GM21723 (cell line): ENCODE measurements at regions not wholly inside any gene's neighbourhood (a gene's known extent, or its start where the extent isn't known, plus 50 kb on each side); places are given as distances from the start of the nearest gene placed in this dataset.
"Not testable (repeated sequence)": the region's sequence is repeated elsewhere in the genome, so short reads cannot be mapped to it uniquely, and the experiment has no call there.

Experiments
- ATAC-seq: cut with Tn5 transposase; IDR thresholded peaks from one replicate; pipeline ENCODE4 v1.9.1; 2021; ENCODE audit warnings: mild to moderate bottlenecking, moderate library complexity; ENCODE audit not compliant: unreplicated experiment

GRCh38 chr13:74272826-74273225 is 138.6 kb upstream of the KLF12 start:
- ATAC-seq = no peak

DNA sequence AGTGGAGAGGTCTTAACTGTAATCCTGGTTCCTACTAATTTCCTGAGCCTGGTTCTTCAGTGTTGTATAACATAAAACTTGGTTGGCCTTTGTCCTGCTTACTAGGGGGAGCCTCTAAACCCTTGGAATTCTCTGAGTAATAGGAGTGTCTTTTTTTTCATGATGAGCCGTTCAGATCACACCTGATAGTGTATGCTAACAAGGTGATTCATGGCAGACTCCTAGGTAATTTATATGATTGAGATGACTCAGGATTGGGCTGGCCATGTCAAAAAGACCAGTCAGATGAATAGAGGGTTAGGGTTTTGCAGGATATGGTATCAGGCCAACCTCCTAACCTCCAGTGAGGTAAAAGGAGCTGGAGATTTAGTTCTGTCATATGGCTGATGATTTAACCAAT is 135.8 kb upstream of the KLF12 start:
- ATAC-seq = no peak

DNA sequence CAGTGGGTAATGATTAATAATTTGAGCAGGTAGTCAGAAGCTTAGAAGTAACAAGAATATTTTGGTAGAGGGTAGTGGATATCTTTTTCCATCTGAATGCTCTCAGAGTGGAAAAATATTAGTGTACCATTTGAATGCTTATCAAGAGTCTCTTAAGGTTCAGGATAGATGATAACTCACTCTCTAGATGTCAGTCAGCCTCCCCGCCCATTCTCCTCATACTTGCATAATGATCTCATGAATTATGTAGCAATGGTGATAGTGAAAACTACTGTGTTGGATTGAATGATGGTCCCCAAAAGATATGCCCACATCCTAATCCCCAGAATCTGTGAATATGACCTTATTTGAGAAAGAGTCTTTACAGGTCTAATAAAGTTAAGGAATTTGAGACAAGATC is 132.7 kb upstream of the KLF12 start:
- no peak for ATAC-seq

GRCh38 chr13:74266309-74266708 is 132.1 kb upstream of the KLF12 start:
- no peak for ATAC-seq

DNA sequence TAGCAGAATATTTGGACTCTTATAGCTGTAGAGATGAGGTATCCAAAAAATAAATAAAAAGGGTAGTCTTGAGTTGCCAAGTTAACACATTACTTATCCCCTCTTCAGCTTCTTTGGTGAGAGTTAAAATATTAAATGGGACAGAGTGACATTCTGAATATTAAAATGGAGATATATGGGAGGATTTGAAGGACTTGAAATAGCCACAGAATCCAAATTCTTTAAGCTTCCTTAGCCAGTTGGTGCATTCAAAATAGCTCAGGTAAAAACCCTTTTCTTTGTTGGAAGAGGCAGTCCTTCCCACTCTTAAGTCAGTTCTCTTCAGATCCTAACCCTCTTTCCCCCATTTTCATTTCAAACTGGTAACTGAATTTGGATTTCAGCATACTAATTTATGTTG is 130.1 kb upstream of the KLF12 start:
- ATAC-seq = no peak

DNA sequence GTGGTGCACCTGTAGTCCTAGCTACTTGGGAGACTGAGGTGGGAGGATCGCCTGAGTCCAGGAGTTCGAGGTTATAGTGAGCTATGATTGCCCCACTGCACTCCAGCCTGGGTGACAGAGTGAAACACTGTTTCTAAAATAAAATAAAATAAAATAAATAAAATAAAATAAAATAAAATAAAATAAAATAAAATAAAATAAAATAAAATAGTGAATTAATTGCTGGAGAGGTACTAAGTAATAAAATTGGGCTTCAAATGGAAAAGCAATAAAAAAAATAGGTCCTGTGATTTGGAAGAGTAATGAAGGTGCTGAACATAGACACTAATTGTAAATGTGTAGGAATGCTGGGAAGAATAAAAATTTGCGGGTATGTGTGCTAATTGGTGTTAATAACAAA is 126.2 kb upstream of the KLF12 start:
- ATAC-seq = not testable (repeated sequence)

DNA sequence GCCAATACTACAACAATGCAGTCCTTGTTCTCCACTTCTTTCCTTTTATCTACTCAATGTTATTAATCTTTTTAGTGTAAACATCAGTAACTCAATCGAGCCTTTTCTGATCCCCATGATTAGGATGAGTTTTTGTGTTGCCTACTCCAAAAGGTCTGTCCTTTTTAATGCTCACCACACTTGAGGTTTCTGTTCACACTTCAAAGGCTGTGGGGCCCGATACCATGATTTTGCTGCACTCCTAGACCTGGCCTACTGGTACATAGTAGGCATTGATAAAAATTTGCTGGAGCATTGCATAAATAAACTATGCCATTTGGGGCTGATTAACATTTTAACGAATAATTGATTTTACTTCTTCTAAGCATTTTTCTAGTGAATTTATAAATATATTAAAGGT is 125.4 kb upstream of the KLF12 start:
- no peak for ATAC-seq

GRCh38 chr13:74258961-74259360 is 124.8 kb upstream of the KLF12 start:
- ATAC-seq = no peak

DNA sequence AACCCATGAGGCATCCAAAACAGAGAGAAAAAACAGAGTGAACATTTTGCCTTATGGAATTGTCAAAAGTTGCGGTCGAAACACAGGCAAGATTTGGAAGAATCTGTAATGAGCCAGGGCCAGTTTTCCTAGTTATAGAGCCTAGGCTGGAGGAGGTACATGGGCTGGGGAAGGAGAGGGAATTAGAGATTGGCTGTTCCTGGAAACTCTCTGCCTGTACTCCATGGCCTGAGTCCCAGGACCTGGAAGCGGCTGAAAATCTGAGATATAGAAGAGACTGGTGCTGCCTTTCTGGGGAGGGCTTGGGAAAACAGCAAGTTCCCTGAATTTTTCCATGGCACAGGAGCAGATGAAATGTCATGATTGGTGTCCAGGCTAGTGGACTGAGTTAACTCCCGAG is 122.8 kb upstream of the KLF12 start:
- ATAC-seq = no peak

DNA sequence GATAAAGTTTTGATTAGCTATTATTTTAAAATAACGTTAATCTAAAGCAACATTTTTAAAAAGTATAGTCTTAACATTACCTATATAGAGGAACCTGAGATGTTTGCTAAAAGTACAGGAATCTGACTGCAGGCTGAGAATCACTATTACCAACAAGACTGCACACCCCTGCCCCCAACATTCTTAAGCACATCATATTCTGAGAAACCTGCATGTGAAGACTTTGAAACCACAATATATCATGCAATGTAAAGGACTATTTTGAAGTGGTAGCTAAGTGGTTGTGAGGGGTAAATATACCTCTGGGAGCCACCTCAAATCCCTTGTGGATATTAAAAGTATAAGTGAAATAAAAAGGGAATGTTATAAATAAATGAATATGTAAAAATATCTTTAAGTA is 119.0 kb upstream of the KLF12 start:
- no peak for ATAC-seq

DNA sequence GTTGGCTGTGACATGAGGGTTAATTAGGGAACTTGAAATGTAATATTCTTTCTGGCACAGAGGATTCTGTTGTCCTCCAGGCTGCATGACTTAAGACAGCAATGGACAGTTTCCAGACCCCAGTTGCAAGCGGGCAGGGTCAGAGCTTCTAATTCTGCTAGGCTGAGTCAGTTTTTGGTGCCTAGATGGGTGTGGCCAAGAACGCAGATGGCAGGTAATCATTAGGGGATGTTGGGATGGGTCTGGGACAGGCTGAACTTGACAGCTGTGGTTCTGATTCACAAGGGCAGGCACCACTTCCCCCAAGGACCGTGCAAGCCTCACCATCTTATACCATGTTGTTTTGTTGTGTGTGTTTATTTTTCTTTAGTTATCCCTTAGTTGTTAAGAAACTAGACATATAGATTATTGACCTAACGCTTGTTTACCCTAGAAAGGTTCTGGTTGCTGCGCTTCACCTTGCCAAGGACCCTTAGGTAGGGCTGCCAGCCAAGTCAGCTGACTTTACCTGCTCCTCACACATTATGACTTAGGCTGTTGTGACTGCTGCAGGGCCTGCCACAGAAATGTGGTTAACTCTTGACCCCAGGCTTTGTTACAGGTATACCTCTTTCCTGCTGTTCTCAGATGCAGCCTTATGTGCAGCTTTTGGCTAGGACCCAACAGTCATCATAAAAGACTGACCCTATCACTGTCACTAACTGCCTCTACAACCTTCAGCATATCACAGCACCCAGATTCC is 117.7 kb upstream of the KLF12 start:
- no peak for ATAC-seq

- no peak for ATAC-seq
These were observed 116.6 kb upstream of the KLF12 start for GRCh38 chr13:74250738-74251190.

DNA sequence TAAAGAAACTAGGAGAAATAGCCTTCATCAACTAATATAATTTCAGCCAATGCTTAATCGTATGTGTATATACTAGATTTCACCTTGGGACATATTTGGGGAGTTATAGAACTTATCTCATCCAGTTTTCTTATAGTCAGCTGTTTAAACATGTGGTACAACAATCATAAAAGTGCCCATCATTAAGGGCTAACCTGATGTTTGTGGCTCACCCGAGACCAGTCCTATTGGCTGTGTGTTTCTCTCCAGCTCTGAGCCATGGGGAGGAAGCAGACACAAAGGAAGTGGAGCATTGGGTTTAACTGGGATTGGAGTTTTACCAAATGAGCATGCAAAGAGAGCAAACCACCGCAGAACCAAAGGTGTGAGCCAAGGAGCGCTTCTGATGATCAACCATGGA is 114.3 kb upstream of the KLF12 start:
- no peak for ATAC-seq

DNA sequence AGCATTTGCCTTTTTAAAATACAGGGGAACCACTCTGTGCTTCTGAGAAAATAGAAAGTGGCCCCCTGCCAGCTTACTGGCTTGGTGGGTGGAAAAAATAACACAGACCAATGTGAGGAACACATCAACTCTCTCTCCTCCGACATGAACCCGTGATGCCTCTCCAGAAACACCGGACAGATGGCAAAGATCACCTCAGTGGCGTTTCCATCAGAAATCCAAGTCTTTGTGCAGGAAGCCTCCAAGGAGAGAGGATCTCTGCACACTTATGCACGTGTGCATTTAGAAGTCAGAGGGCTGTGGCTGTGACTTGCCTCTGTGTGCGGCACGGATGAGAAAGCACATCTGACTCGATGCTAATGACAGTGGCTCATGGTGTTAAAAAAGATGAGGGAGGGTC is 112.3 kb upstream of the KLF12 start:
- ATAC-seq = no peak

DNA sequence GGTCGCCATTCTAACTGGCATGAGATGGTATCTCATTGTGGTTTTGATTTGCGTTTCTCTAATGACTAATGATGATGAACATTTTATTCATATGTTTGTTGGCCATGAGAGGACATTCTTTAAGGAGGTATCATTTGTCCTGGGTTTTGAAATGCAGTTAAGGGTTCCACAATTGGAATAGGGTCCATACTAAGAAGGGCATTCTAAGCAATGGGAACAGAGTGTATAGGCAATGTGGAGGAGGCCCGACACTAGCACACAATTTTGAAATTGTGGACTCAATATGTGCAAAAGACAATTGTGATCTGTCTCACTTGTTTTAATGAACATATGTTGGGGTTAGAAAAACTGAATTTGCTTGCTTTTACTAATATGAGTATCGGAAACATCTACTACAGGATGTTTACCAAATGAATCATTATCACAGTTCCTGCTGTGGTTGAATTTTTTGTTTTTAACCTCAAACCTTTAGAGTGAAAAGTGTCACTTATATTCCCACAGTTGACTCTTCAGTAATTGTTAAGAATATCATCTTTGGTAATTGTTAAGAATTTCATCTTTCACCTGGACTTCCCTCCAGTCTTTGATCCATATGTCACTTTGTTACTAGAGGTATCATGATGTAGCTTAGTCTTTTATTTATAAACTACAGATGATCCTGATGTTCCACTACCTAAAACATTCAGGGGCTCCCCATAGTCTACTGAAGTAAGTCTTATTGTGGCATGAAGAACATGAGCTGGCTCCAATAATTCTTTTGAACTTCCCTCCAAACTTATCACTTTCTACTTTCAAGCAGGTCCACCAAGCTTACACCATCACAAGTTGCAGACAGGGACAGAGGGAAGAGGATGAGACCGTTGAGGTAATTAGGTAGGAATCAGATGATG is 109.7 kb upstream of the KLF12 start:
- ATAC-seq = no peak

- not testable (repeated sequence) for ATAC-seq
These were observed 107.1 kb upstream of the KLF12 start for GRCh38 chr13:74241343-74241742.

DNA sequence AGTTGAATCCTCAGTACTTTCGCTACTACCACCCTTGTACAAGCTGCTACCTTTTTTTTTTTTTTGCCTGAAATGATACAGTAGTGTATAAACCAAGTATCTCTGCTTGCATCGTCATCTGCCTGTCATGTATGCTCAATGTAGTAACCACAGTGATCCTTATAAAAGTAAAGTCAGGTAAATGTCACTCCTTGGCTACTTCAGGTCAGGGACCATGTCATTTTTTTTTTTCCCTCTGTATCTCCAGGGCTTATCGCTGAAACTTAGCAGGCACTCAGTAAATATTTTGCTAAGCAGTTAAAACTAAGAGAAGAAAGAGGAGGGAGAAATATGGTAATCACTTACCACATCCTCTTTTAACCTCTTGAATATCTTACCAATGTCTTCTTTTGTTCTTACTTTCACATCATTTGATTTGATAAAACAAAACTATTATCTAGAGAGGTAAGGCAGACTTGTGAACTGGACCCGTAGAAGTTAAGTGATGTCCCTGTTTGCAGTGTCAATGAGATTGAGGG is 96.8 kb upstream of the KLF12 start:
- ATAC-seq = no peak

DNA sequence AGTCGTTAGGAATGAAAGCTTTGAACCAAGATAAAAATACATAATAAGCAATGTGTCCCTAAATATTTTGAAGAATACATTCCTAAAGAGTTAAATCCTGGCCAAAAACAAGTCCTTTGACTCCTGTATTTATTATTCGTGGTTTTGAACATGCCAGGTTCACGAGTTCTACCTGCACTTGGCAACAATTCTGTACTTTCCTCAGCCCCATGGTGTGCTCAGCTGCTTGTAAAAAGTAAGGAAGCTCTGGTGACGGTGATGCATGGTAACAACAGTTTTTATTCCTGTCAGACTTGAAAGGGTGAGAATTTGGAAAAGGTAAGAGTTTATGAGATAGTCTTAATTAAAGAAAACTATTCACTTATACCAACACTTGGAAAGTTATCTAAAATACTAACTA is 95.0 kb upstream of the KLF12 start:
- no peak for ATAC-seq

DNA sequence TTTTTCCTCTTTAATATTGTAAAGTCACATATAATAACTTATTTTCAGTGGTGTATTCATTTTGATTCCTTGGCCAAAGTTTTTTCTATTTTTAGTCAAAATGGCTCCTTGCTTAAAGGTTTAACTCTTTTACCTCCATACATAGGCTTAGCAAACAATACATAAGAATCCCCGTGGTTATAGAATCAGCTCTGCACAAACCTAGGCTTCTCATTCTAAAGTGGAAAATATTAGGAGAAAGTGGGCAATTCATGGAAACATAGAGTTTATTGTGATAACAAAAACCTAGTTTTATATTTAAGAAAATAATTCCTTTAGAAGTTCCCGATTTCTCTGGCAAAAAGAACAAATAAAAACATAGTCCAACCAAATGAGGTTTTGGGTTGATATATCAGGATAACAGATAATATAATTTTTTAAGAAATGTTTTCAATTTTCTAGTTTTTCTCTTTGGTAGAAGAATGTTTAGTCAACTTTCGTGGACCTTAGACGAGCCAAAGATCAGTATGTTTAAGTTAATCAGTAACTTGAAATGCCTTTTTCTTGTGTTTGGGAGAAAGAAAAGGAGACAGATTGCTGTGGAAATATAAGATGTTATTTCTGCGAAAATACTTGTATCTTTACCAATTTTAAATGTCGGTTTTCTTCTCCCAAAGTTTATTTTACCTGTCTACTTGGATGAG is 93.4 kb upstream of the KLF12 start:
- ATAC-seq = no peak

DNA sequence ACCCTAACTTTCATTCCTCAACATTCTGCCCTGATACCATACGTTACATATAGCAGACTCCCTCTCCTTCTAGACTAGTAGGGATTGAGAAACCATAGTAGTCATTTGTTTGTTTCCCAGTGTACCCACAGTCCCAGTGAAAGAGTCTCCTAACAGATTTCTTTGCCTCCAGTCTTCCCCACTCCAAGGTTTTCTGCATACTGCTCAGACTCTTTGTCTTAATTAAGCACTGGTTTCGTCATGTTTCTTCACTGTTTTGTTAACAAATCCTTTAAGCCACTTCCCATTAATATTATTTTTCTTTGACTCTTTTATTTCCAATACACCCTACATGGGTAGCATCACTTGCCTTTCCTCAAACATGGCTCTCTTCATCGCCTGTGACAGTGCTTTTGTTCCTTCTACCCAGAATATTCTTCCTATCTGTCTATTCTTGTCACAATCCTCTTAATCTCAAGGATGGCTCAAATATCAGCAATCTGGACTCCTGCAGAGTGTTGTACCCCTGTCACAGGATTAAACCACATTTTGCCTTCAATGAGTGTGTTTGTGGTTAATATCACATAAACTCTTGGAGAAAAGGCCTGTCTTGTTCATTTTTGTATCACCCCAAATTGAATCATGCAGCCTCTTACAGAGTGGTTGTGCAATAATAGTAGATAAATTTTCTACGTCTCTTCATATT is 92.7 kb upstream of the KLF12 start:
- ATAC-seq = no peak

DNA sequence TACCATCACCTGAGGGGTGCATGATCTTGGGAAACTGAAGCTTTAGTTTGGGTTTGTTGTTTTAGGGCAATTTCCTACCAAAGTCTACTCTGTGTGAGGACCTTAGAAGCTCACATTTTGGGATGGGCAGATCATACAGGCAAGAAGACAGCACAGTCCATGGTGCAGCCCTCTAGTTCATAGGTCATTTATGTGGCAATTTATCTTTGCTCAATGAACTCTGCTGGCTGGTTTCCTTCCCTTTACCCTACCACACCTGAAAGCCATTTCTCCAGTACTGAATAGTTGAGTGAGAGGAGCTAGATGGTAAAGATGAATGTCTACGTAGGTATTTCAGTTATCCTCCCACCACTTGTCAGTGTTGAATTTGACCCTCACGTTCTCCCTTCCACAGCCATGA is 87.5 kb upstream of the KLF12 start:
- no peak for ATAC-seq
